ENCODE measurements at regions not wholly inside any gene's neighbourhood (a gene's known extent, or its start where the extent isn't known, plus 50 kb on each side); places are given as distances from the start of the nearest gene placed in this dataset.

GRCh38 chr3:67986706-67987105, 332.3 kb upstream of the SUCLG2 start:
- H3K27ac ChIP-seq (ENCODE audit: low read depth, low read length, severe bottlenecking), result no peak overlapping the region
- H3K9me3 ChIP-seq (ENCODE audit: control insufficient read depth, low read length), result no peaks in the 10 kb centered on the region
- 54 to 90% methylated on average over 2 to 4 of the region's 4 CpGs for WGBS, 2 experiments (ENCODE audit: insufficient coverage in 2 of 2)
- no peak overlapping the region for H3K4me3 ChIP-seq (ENCODE audit: extremely low read depth, insufficient read depth, low read length, poor library complexity, severe bottlenecking)
- no peaks in the 10 kb centered on the region for H3K36me3 ChIP-seq (ENCODE audit: control insufficient read depth, insufficient read depth, low read length)
- H3K4me1 ChIP-seq (ENCODE audit: control insufficient read depth, insufficient read depth, low read length, poor library complexity, severe bottlenecking), result no peaks in the 10 kb centered on the region

- Histone ChIP-seq H3K9me3 (ENCODE audit: control insufficient read depth, low read length) (no peaks in the 10 kb centered on the region), H3K4me1 (ENCODE audit: control insufficient read depth, insufficient read depth, low read length, poor library complexity, severe bottlenecking) (no peaks in the 10 kb centered on the region), H3K36me3 (ENCODE audit: control insufficient read depth, insufficient read depth, low read length) (no peaks in the 10 kb centered on the region), H3K27ac (ENCODE audit: low read depth, low read length, severe bottlenecking) (no peak overlapping the region), H3K4me3 (ENCODE audit: extremely low read depth, insufficient read depth, low read length, poor library complexity, severe bottlenecking) (no peak overlapping the region)
- 87 to 88% methylated on average over 1 to 3 of the region's 3 CpGs for WGBS, 2 experiments (ENCODE audit: insufficient coverage in 2 of 2)
These were observed 328.8 kb upstream of the SUCLG2 start for GRCh38 chr3:67983166-67983565.

- Histone ChIP-seq H3K4me3 (ENCODE audit: extremely low read depth, insufficient read depth, low read length, poor library complexity, severe bottlenecking) (no peak overlapping the region), H3K9me3 (ENCODE audit: control insufficient read depth, low read length) (no peaks in the 10 kb centered on the region), H3K4me1 (ENCODE audit: control insufficient read depth, insufficient read depth, low read length, poor library complexity, severe bottlenecking) (no peaks in the 10 kb centered on the region), H3K36me3 (ENCODE audit: control insufficient read depth, insufficient read depth, low read length) (no peaks in the 10 kb centered on the region), H3K27ac (ENCODE audit: low read depth, low read length, severe bottlenecking) (no peak overlapping the region)
- 100% methylated on average over 1 of the region's 3 CpGs; no CpG with 5 or more reads in 1 of the 2 experiments for WGBS, 2 experiments (ENCODE audit: insufficient coverage in 2 of 2)
These were observed 326.7 kb upstream of the SUCLG2 start for GRCh38 chr3:67981077-67981476.

GRCh38 chr3:67979342-67979741, 324.9 kb upstream of the SUCLG2 start:
- H3K4me3 ChIP-seq (ENCODE audit: extremely low read depth, insufficient read depth, low read length, poor library complexity, severe bottlenecking), result no peak overlapping the region
- no peaks in the 10 kb centered on the region for H3K4me1 ChIP-seq (ENCODE audit: control insufficient read depth, insufficient read depth, low read length, poor library complexity, severe bottlenecking)
- H3K27ac ChIP-seq (ENCODE audit: low read depth, low read length, severe bottlenecking), result no peak overlapping the region
- H3K36me3 ChIP-seq (ENCODE audit: control insufficient read depth, insufficient read depth, low read length), result no peaks in the 10 kb centered on the region
- H3K9me3 ChIP-seq (ENCODE audit: control insufficient read depth, low read length), result no peaks in the 10 kb centered on the region

- WGBS, 2 experiments (ENCODE audit: insufficient coverage in 2 of 2), result 93% methylated on average over 2 of the region's 2 CpGs; no CpG with 5 or more reads in 1 of the 2 experiments
- Histone ChIP-seq H3K4me3 (ENCODE audit: extremely low read depth, insufficient read depth, low read length, poor library complexity, severe bottlenecking) (no peak overlapping the region), H3K9me3 (ENCODE audit: control insufficient read depth, low read length) (no peaks in the 10 kb centered on the region), H3K4me1 (ENCODE audit: control insufficient read depth, insufficient read depth, low read length, poor library complexity, severe bottlenecking) (no peaks in the 10 kb centered on the region), H3K27ac (ENCODE audit: low read depth, low read length, severe bottlenecking) (no peak overlapping the region), H3K36me3 (ENCODE audit: control insufficient read depth, insufficient read depth, low read length) (no peaks in the 10 kb centered on the region)
These were observed 323.4 kb upstream of the SUCLG2 start for GRCh38 chr3:67977762-67978161.

GRCh38 chr3:67976663-67977062, 322.3 kb upstream of the SUCLG2 start:
- Histone ChIP-seq H3K9me3 (ENCODE audit: control insufficient read depth, low read length) (no peaks in the 10 kb centered on the region), H3K4me1 (ENCODE audit: control insufficient read depth, insufficient read depth, low read length, poor library complexity, severe bottlenecking) (no peaks in the 10 kb centered on the region), H3K4me3 (ENCODE audit: extremely low read depth, insufficient read depth, low read length, poor library complexity, severe bottlenecking) (no peak overlapping the region), H3K27ac (ENCODE audit: low read depth, low read length, severe bottlenecking) (no peak overlapping the region), H3K36me3 (ENCODE audit: control insufficient read depth, insufficient read depth, low read length) (no peaks in the 10 kb centered on the region)
- WGBS, 2 experiments (ENCODE audit: insufficient coverage in 2 of 2), result no CpG with 5 or more reads among the region's 2 CpGs

- no peak overlapping the region for H3K4me3 ChIP-seq (ENCODE audit: extremely low read depth, insufficient read depth, low read length, poor library complexity, severe bottlenecking)
- no peaks in the 10 kb centered on the region for H3K36me3 ChIP-seq (ENCODE audit: control insufficient read depth, insufficient read depth, low read length)
- no peaks in the 10 kb centered on the region for H3K4me1 ChIP-seq (ENCODE audit: control insufficient read depth, insufficient read depth, low read length, poor library complexity, severe bottlenecking)
- no peaks in the 10 kb centered on the region for H3K9me3 ChIP-seq (ENCODE audit: control insufficient read depth, low read length)
- H3K27ac ChIP-seq (ENCODE audit: low read depth, low read length, severe bottlenecking), result no peak overlapping the region
These were observed 310.2 kb upstream of the SUCLG2 start for GRCh38 chr3:67964596-67964995.

GRCh38 chr3:67957268-67957667, 302.9 kb upstream of the SUCLG2 start:
- no peak overlapping the region for H3K27ac ChIP-seq (ENCODE audit: low read depth, low read length, severe bottlenecking)
- H3K36me3 ChIP-seq (ENCODE audit: control insufficient read depth, insufficient read depth, low read length), result no peaks in the 10 kb centered on the region
- WGBS, 2 experiments (ENCODE audit: insufficient coverage in 2 of 2), result 89 to 100% methylated on average over 1 of the region's 2 CpGs
- no peaks in the 10 kb centered on the region for H3K9me3 ChIP-seq (ENCODE audit: control insufficient read depth, low read length)
- no peak overlapping the region for H3K4me3 ChIP-seq (ENCODE audit: extremely low read depth, insufficient read depth, low read length, poor library complexity, severe bottlenecking)
- no peaks in the 10 kb centered on the region for H3K4me1 ChIP-seq (ENCODE audit: control insufficient read depth, insufficient read depth, low read length, poor library complexity, severe bottlenecking)

GRCh38 chr3:67947808-67948508, 293.5 kb upstream of the SUCLG2 start:
- Histone ChIP-seq H3K4me1 (ENCODE audit: control insufficient read depth, insufficient read depth, low read length, poor library complexity, severe bottlenecking) (peaks cover 3% of the 10 kb centered on the region), H3K9me3 (ENCODE audit: control insufficient read depth, low read length) (no peaks in the 10 kb centered on the region), H3K36me3 (ENCODE audit: control insufficient read depth, insufficient read depth, low read length) (no peaks in the 10 kb centered on the region), H3K4me3 (ENCODE audit: extremely low read depth, insufficient read depth, low read length, poor library complexity, severe bottlenecking) (no peak overlapping the region), H3K27ac (ENCODE audit: low read depth, low read length, severe bottlenecking) (no peak overlapping the region)
- WGBS, 2 experiments (ENCODE audit: insufficient coverage in 2 of 2), result 45 to 50% methylated on average over 9 of the region's 13 CpGs

- Histone ChIP-seq H3K9me3 (ENCODE audit: control insufficient read depth, low read length) (no peaks in the 10 kb centered on the region), H3K4me3 (ENCODE audit: extremely low read depth, insufficient read depth, low read length, poor library complexity, severe bottlenecking) (no peak overlapping the region), H3K4me1 (ENCODE audit: control insufficient read depth, insufficient read depth, low read length, poor library complexity, severe bottlenecking) (peaks cover 3% of the 10 kb centered on the region), H3K36me3 (ENCODE audit: control insufficient read depth, insufficient read depth, low read length) (no peaks in the 10 kb centered on the region), H3K27ac (ENCODE audit: low read depth, low read length, severe bottlenecking) (no peak overlapping the region)
These were observed 292.0 kb upstream of the SUCLG2 start for GRCh38 chr3:67946436-67946835.

GRCh38 chr3:67943546-67943945, 289.1 kb upstream of the SUCLG2 start:
- Histone ChIP-seq H3K36me3 (ENCODE audit: control insufficient read depth, insufficient read depth, low read length) (no peaks in the 10 kb centered on the region), H3K9me3 (ENCODE audit: control insufficient read depth, low read length) (no peaks in the 10 kb centered on the region), H3K27ac (ENCODE audit: low read depth, low read length, severe bottlenecking) (no peak overlapping the region), H3K4me3 (ENCODE audit: extremely low read depth, insufficient read depth, low read length, poor library complexity, severe bottlenecking) (no peak overlapping the region), H3K4me1 (ENCODE audit: control insufficient read depth, insufficient read depth, low read length, poor library complexity, severe bottlenecking) (peaks cover 3% of the 10 kb centered on the region)
- 90 to 100% methylated on average over 1 of the region's 1 CpG for WGBS, 2 experiments (ENCODE audit: insufficient coverage in 2 of 2)
